ENCODE measurements at regions not wholly inside any gene's neighbourhood (a gene's known extent, or its start where the extent isn't known, plus 50 kb on each side); places are given as distances from the start of the nearest gene placed in this dataset.

GRCh38 chr7:125675169-125675568 is 745.5 kb upstream of the POT1 start:
- TF ChIP-seq CTCF (IDR thresholded peaks at IDR 0.05; ENCODE audit: insufficient read depth, low read depth, low read length): no peak
- no peak for TF ChIP-seq EZH2 (IDR thresholded peaks at IDR 0.05; ENCODE audit: insufficient read depth, low read length)

Data from astrocyte (in vitro differentiated cells and primary cell).